B cell (primary cell): ENCODE measurements at regions not wholly inside any gene's neighbourhood (a gene's known extent, or its start where the extent isn't known, plus 50 kb on each side); places are given as distances from the start of the nearest gene placed in this dataset.

Experiments used
- EZH2 ChIP-seq: IDR thresholded peaks from 2 replicates; pipeline ENCODE4 v1.6.1; 2012; ENCODE audit warnings: borderline replicate concordance, low read depth, mild to moderate bottlenecking, moderate library complexity, low read length; ENCODE audit not compliant: insufficient read depth, poor library complexity, severe bottlenecking
- TF ChIP-seq, protein P1 (sequence below): fragments of 200-600 bp; IDR thresholded peaks from one replicate; pipeline ENCODE4 v1.8.0; 2022; ENCODE audit warnings: antibody characterized with exemption, mild to moderate bottlenecking

GRCh38 chr7:49443515-49443914, 329.9 kb upstream of the VWC2 start:
- TF ChIP-seq, protein P1, sequence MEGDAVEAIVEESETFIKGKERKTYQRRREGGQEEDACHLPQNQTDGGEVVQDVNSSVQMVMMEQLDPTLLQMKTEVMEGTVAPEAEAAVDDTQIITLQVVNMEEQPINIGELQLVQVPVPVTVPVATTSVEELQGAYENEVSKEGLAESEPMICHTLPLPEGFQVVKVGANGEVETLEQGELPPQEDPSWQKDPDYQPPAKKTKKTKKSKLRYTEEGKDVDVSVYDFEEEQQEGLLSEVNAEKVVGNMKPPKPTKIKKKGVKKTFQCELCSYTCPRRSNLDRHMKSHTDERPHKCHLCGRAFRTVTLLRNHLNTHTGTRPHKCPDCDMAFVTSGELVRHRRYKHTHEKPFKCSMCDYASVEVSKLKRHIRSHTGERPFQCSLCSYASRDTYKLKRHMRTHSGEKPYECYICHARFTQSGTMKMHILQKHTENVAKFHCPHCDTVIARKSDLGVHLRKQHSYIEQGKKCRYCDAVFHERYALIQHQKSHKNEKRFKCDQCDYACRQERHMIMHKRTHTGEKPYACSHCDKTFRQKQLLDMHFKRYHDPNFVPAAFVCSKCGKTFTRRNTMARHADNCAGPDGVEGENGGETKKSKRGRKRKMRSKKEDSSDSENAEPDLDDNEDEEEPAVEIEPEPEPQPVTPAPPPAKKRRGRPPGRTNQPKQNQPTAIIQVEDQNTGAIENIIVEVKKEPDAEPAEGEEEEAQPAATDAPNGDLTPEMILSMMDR = no peak
- TF ChIP-seq EZH2 = no peak
